Osteoblast (primary cell): ENCODE measurements at regions not wholly inside any gene's neighbourhood (a gene's known extent, or its start where the extent isn't known, plus 50 kb on each side); places are given as distances from the start of the nearest gene placed in this dataset.

Experiments used
- DNase-seq: peaks from one replicate; pipeline ENCODE4 v3.0.0; 2011; ENCODE audit warnings: low spot score, mixed read lengths; ENCODE audit not compliant: insufficient read length; ENCODE audit errors: missing footprints
- H2AFZ ChIP-seq: 2 replicates; pipeline ENCODE4 v1.6.0; 2011; ENCODE audit warnings: mild to moderate bottlenecking, low read length
- H3K27ac ChIP-seq: 2 replicates; pipeline ENCODE4 v1.5.1; 2011; ENCODE audit warnings: mild to moderate bottlenecking, low read depth, low read length, moderate library complexity
- H3K27me3 ChIP-seq: 2 replicates; pipeline ENCODE4 v1.6.0; 2012; ENCODE audit warnings: mild to moderate bottlenecking, control low read depth, inconsistent platforms, low read length, moderate library complexity; ENCODE audit not compliant: insufficient read depth
- H3K36me3 ChIP-seq: 2 replicates; pipeline ENCODE4 v1.5.1; 2011; ENCODE audit warnings: mild to moderate bottlenecking, low read length, control low read depth, moderate library complexity; ENCODE audit not compliant: insufficient read depth
- H3K4me1 ChIP-seq: 2 replicates; pipeline ENCODE4 v1.5.1; 2011; ENCODE audit warnings: mild to moderate bottlenecking, low read length, control low read depth, moderate library complexity; ENCODE audit not compliant: insufficient read depth
- H3K4me2 ChIP-seq: 2 replicates; pipeline ENCODE4 v1.6.0; 2011; ENCODE audit warnings: mild to moderate bottlenecking, low read length; ENCODE audit not compliant: insufficient read depth
- H3K4me3 ChIP-seq: fragments of 200-600 bp; sonication (generic); 3 replicates; pipeline ENCODE4 v1.5.1; 2012; ENCODE audit warnings: mild to moderate bottlenecking, low read length, inconsistent platforms; ENCODE audit not compliant: insufficient read depth
- H3K79me2 ChIP-seq: 2 replicates; pipeline ENCODE4 v1.6.0; 2012; ENCODE audit warnings: mild to moderate bottlenecking, low read length, control low read depth, inconsistent platforms; ENCODE audit not compliant: insufficient read depth
- H3K9me3 ChIP-seq: 2 replicates; pipeline ENCODE4 v1.5.1; 2011; ENCODE audit warnings: low read depth, low read length, control low read depth
- H4K20me1 ChIP-seq: 2 replicates; pipeline ENCODE4 v1.6.0; 2012; ENCODE audit warnings: mild to moderate bottlenecking, low read length, control low read depth; ENCODE audit not compliant: insufficient read depth
- TF ChIP-seq, protein P1 (sequence below): IDR thresholded peaks from 2 replicates; pipeline ENCODE4 v1.5.1; 2011; ENCODE audit warnings: mild to moderate bottlenecking, low read depth, low read length, moderate library complexity; ENCODE audit errors: extremely low read depth

DNA sequence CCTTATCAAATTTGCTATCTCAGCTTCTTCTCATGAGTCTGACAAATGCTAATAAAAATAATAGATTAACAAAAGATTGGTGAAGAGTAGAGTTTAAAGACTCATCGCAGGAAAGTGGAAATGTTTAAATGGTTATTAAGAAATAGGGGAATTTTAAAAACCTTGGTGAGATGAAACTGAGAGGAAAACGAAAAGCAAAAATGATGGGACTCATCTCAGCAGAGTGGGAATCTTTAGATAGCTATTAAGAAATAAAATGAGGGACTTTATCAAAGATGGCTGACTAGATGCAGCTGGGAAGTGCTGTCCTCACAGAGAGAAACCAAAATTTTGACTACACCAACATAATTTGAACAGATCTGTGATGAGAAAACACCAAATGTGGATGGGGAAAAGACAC is 79.2 kb upstream of the CD163 start:
- no peak for DNase-seq
- H3K9me3 ChIP-seq: no peaks in the 10 kb centered on the region
- H3K4me3 ChIP-seq: no peak overlapping the region
- no peaks in the 10 kb centered on the region for H3K27me3 ChIP-seq
- no peaks in the 10 kb centered on the region for H3K79me2 ChIP-seq
- no peak overlapping the region for H2AFZ ChIP-seq
- H4K20me1 ChIP-seq: no peaks in the 10 kb centered on the region
- TF ChIP-seq, protein P1, sequence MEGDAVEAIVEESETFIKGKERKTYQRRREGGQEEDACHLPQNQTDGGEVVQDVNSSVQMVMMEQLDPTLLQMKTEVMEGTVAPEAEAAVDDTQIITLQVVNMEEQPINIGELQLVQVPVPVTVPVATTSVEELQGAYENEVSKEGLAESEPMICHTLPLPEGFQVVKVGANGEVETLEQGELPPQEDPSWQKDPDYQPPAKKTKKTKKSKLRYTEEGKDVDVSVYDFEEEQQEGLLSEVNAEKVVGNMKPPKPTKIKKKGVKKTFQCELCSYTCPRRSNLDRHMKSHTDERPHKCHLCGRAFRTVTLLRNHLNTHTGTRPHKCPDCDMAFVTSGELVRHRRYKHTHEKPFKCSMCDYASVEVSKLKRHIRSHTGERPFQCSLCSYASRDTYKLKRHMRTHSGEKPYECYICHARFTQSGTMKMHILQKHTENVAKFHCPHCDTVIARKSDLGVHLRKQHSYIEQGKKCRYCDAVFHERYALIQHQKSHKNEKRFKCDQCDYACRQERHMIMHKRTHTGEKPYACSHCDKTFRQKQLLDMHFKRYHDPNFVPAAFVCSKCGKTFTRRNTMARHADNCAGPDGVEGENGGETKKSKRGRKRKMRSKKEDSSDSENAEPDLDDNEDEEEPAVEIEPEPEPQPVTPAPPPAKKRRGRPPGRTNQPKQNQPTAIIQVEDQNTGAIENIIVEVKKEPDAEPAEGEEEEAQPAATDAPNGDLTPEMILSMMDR: no peak
- no peaks in the 10 kb centered on the region for H3K36me3 ChIP-seq
- H3K4me2 ChIP-seq: no peak overlapping the region
- no peak overlapping the region for H3K27ac ChIP-seq
- no peaks in the 10 kb centered on the region for H3K4me1 ChIP-seq

DNA sequence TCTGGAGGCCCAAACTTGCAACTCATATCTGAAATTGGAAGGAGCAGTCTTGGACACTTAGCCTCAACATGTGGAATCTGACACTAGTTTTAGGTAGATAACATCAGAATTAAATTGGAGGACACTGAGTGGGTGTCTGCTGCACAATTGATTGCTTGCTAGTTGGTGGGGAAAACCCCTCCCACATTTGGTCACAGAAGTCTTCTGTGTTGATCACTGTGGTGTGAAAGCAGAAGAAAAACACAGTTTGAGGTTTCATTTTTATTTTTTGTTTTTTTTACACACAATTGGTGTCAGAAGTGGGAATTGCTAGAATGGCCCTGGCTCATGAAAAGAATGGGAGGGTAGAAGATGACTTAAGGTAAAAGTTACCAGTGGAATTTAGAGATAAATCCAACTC is 78.0 kb upstream of the CD163 start:
- Histone ChIP-seq H3K79me2 (no peaks in the 10 kb centered on the region), H3K4me1 (no peaks in the 10 kb centered on the region), H3K27ac (no peak overlapping the region), H3K4me3 (no peak overlapping the region), H3K4me2 (no peak overlapping the region), H2AFZ (no peak overlapping the region), H4K20me1 (no peaks in the 10 kb centered on the region), H3K27me3 (no peaks in the 10 kb centered on the region), H3K9me3 (no peaks in the 10 kb centered on the region), H3K36me3 (no peaks in the 10 kb centered on the region)
- TF ChIP-seq, protein P1: no peak
- DNase-seq: no peak

DNA sequence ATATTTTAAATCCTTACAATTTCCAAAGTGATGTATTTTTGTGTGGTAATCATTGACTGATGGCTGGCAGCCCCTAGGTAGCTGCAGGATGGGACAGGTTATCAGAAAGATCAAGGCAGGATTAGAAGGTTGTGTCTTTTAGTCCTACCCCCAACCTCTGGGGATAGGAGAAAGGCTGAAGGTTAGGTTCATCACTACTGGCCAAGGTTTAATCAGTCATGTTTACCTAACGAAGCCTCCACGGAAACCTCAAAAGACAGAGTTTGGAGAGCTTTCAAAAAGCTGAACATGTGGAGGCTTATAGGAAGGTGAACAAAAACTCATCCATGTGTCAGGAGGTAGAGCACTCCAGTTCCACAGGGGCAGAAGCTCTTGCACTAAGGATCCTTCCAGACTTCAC is 77.5 kb upstream of the CD163 start:
- H3K27ac ChIP-seq: no peak overlapping the region
- H3K4me1 ChIP-seq: no peaks in the 10 kb centered on the region
- no peaks in the 10 kb centered on the region for H3K27me3 ChIP-seq
- no peak overlapping the region for H3K4me3 ChIP-seq
- H3K79me2 ChIP-seq: no peaks in the 10 kb centered on the region
- TF ChIP-seq, protein P1: no peak
- H3K36me3 ChIP-seq: no peaks in the 10 kb centered on the region
- H2AFZ ChIP-seq: no peak overlapping the region
- H4K20me1 ChIP-seq: no peaks in the 10 kb centered on the region
- H3K9me3 ChIP-seq: no peaks in the 10 kb centered on the region
- no peak for DNase-seq
- no peak overlapping the region for H3K4me2 ChIP-seq

DNA sequence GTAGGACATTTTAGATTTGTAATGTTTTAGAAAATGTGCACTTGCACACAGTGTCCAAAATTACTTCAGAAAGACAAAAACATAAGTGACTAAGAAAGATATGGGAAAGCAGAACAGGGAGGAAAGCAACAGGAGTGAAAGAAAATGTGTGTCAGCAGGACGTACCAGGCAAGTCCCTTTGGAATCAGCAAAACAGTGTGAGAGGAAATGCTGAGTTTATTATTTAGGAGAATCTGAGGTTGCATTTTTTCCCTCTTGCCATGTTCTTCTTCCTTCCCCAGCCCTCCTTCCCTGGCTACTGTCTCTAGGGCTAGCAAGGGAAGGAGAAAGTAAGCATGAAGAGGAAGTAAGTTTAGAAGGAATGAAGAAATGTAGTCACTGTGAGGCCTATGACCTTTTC is 67.7 kb upstream of the CD163 start:
- no peaks in the 10 kb centered on the region for H3K27me3 ChIP-seq
- H2AFZ ChIP-seq: no peak overlapping the region

More for the DNA sequence above, 67.7 kb upstream of the CD163 start:
- H3K4me2 ChIP-seq: no peak overlapping the region
- no peaks in the 10 kb centered on the region for H3K79me2 ChIP-seq
- H4K20me1 ChIP-seq: no peaks in the 10 kb centered on the region
- no peaks in the 10 kb centered on the region for H3K9me3 ChIP-seq
- H3K4me3 ChIP-seq: no peak overlapping the region
- no peaks in the 10 kb centered on the region for H3K4me1 ChIP-seq
- no peak overlapping the region for H3K27ac ChIP-seq
- DNase-seq: no peak
- TF ChIP-seq, protein P1: no peak
- no peaks in the 10 kb centered on the region for H3K36me3 ChIP-seq
